GM18951 (cell line): ENCODE measurements at regions not wholly inside any gene's neighbourhood (a gene's known extent, or its start where the extent isn't known, plus 50 kb on each side); places are given as distances from the start of the nearest gene placed in this dataset.

ENCODE experiments used
- POLR2A ChIP-seq: IDR thresholded peaks from 4 replicates; pipeline ENCODE4 v1.6.1; 2011; ENCODE audit warnings: mild to moderate bottlenecking; ENCODE audit not compliant: insufficient read length, insufficient read depth; ENCODE audit errors: extremely low read depth
- in situ Hi-C: fragments of 300-500 bp; cut with MboI; formaldehyde crosslinking; loops from one replicate; pipeline ENCODE4 v1.12.0; 2022; ENCODE audit warnings: low sequenced_read_pairs, mixed read lengths, inconsistent platforms; ENCODE audit not compliant: unreplicated experiment

DNA sequence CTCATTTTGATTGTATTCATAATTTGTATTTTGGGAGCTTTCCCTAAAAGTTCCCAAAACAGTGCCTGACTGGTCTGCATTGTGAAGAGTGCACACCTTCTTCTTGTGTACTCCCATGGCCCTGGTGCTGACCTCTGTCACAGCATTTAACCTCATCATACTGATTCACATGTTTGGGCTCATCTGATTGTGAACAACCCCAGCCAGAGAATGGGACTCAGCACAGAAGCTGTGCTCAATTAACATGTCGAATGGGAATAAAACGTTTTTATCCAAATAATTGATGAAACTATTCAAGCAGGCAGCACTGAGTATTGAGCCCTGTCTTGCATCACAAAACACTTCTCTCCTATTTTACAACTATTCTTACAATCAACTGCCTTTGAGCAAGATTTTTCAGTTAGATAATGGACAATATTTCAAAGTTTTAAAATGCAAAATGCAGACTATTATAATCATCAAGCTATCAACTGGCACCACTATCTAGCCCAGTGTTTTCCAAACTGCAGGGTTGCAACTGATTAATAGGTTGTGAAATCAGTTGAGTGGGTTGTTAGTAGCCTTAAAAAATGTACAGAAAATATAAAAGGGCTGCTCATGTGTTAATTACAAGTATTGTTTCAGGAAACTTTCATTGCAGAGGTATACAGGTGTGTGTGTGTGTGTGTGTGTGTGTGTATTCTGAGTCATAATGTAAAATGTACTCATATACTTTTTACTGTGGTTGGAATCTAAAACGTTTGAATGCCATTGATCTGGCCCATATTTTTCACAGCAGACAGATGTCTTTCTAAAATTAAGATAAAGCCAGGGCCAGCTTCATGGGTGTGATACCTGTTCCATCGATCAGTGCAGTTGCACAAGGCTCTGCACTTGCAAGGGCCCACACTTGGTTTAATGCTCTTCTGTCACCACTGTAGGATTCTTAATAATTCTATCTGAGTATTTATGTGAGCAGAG, 190.5 kb downstream of the PIK3R1 start:
- TF ChIP-seq POLR2A = no peak
- in situ Hi-C loops = no loop called here

DNA sequence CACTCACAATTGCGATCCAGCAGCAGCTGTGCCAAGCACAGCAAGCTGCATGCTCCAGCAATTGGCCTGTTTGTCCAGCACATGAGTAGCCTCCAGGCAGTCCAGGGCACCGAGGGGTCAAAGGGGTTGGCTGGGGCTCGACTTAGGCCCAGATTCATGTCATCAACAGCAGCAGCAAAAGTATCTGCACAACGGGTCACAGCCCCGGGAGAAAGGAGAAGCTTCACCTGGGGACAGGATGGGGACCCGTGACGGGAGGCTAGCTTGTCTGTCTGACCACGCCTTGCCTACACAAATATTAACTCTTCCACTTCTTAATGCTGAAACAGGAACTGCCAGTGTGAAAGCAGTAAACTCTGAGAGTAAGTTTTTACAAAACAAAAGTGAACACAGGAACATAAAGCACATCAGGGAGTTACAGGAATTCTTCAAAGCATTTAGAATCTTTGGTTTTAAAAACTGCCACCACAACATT, 191.2 kb downstream of the PIK3R1 start:
- in situ Hi-C loops = no loop called here
- no peak for TF ChIP-seq POLR2A

DNA sequence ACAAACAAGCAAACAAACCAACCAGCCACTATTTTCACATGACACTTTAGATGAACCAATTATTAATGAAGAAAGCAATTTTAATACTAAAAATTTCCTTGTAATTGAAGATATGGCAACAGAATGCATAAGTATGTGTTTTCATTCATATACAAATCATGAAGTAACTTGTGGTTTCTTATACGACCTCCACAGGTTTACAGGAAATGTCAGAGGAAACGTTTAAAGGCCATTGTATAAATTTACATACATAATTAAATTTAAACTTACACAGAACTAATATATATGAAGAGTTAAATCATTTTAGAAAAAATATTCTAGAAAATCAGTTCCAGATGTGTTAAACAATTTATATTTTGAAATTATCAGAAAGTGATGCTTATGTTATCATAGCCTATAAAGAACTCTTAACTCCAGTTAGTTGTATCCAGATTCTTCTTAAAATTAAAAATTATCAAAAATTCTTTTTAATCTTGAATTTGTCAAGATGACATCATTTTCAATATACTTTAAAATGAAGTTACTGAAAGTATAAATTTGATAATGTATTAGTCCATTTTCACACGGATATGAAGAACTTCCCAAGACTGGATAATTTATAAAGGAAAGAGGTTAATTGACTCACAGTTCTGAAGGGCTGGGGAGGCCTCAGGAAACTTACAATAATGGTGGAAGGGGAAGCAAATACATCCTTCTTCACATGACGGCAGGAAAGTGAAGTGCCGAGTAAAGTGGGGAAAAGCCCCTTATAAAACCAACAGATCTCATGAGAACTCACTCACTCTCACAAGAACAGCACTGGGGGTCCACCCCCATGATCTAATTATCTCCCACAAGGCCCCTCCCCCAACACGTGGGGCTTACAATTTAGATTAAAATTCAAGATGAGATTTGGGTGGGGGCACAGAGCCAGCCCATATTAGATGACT, 192.0 kb downstream of the PIK3R1 start:
- no peak for TF ChIP-seq POLR2A
- in situ Hi-C loops = no loop called here

DNA sequence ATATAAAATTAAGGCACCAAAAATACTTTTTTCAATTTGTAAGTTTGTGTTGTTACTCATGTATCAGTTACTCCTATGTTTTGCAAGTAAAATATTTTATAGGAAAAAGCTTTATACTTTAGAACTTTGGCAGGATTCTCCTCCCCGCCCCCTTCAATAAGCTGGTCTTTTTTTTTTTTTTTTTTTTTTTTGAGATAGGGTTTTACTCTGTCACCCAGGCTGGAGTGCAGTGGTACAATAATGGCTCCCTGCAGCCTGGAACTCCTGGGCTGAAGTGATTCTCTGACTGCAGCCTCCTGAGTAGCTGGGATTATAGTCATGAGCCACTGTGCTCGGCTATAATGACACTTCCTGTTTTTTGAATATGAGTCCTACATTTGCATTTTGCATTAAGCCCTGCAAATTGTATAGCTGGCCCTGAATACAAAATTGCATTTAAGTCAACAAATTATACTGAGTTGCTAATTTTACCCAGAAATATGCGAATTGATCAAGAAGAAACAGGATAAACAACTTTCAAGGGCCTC, 192.9 kb downstream of the PIK3R1 start:
- no peak for TF ChIP-seq POLR2A
- in situ Hi-C loops = no loop called here

DNA sequence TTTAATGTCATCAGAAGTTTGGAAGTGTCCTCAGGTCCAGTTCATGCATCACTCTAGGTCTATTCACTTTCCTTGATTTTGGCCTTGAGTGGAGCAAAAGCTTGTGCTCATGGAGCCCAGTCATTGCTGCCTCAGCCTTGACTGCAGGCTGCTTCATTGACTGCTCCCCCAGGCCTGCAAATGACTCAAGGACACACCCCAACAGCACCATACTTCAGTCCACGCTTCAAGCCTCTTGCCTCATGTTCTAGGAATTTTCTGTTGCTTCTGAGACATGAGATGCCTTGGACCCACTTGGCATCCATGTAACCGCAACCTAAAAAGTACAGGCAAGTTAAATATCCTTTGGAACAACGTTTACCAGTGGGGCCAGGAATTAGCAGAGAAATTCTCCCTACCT, 193.7 kb downstream of the PIK3R1 start:
- in situ Hi-C loops = no loop called here
- TF ChIP-seq POLR2A = no peak

DNA sequence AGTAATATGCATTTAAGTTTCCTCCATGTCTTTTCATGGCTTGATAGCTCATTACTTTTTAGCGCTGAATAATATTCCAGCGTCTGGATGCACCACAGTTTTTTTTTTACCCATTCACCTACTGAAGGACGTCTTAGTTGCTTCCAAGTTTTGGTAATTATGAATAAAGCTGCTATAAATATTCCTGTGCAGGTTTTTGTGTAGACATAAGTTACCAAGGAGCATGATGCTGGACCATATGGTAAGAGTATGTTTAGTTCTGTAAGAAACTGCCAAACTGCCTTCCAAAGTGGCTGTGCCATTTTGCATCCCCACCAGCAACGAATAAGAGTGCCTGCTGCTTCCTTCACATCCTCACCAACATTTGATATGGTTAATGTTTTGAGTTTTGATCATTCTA, 195.6 kb downstream of the PIK3R1 start:
- in situ Hi-C loops = no loop called here
- TF ChIP-seq POLR2A = no peak

DNA sequence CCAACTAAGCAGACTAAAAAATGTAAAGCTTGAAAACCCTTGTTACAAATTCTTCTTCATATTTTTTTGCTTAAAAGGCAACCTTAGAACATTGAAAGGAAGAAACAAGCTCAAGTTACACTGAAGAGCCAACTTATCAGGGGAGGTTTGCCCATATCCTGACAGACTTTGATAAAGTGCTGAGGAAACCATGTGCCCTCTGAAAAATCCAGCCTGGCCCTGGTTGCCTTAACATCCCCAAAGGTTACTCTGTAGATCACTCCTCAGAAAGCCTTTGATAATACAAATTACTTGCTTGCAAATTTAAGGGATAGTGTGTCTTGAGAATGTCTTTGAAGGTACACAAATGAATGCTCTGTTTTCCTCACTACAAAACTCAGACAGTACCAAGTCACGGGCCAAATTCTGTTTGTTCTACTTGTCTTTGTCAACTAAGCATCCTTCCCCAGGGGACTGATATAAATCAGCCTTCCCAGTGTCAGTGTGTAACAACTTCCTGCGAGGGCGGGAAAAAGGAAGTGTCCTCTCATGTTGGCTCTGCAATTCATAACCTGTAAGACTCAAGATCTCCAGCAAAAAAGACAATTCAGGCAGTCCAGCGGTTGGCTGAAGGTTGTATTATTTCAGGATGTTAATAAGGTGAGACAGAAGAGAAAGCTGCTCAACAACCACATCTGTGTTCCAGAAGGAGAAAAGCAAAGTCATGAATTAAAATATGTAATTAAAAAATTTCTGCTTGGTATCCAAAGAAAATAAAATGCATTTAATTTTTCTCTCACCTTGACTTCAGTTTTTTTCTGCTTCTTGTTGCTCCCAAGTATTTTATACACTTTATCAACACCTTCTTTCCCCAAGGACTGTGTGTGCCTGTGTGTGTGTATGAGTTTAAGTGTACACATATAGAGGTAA, 199.9 kb downstream of the PIK3R1 start:
- in situ Hi-C loops = no loop called here
- TF ChIP-seq POLR2A = no peak

DNA sequence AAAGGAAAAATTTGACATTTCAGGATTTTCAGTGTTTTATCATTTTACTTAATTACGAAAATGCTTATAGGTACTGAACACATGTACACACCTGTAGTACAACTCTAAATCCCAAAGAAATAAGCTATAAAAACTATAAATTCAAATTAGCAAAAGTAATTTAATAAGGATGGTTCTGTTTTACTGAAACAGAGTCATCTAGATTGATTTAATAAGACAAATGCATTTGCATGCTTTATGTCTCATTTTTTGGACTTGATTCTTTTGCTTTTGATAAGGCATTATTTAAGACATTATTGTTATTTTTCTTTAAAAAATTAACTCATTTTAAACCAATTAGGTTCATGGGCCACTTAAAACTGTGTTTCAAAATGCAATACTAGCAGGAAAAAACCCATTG, 201.2 kb downstream of the PIK3R1 start:
- in situ Hi-C loops = no loop called here
- TF ChIP-seq POLR2A = no peak

DNA sequence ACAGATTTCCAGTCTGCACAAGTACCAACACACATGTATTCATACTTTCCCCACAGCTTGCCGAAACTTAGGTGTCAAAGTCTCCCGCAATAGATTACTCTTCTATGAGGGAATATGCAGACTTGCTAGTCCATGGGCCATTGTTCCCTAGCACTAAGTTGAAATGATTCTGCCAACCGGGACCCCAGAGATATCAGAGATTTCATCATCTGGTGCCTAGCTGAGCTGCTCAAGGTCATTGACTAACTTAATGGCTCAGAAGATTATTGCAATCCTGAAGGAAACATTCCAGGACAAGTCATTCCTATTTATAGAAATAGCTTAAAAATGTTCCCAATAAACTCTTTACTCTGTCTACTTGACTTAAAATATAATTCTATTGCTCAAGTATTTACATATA, 202.6 kb downstream of the PIK3R1 start:
- in situ Hi-C loops = no loop called here
- TF ChIP-seq POLR2A = no peak

DNA sequence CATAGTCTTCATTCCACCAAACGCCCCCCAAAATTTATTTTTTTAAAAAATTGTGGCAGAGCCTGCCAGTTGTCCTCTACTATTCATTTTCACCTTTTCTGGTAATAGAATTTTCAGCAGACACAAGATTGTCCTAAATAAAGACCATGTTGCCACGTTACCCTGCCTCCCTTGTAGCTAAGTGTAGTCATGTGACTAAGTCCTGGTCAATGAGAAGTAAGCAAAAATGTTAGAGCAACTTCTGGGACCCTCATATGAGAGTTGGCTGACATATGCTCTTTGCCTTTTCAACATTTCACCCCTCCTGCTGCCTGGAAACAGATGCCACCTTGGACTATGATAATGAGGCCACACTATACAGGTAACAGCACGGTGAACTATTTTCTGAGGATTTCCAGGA, 203.1 kb downstream of the PIK3R1 start:
- TF ChIP-seq POLR2A = no peak
- in situ Hi-C loops = no loop called here

DNA sequence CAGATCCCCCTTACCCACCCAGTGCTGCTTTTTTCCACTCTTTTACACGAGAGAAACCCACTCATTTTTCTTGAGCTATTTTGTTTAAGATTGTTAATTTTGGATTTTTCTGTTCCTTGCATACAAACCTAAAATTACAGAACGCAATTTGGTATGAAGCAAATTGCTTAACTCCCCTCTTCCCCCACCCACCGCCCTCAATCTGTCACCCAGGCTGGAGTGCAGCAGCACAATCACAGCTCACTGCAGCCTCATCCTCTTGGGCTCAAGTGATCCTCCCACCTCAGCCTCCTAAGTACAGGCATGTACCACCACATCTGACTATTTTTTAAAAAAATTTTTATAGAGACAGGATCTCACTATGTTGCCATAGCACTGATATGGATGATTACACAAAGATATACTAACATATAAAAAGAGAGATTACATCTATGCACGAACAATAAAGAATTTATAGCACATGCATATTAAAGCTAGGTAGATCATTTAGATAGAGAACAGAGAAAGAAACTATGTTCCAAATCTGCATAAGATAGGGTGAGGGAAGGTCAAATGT, 203.6 kb downstream of the PIK3R1 start:
- no peak for TF ChIP-seq POLR2A
- in situ Hi-C loops = no loop called here
